K562 (cell line): ENCODE measurements at regions not wholly inside any gene's neighbourhood (a gene's known extent, or its start where the extent isn't known, plus 50 kb on each side); places are given as distances from the start of the nearest gene placed in this dataset.

ENCODE experiments used
- ATAC-seq: fragments of 200-7000 bp; cut with Tn5 transposase; 3 replicates; pipeline ENCODE4 v1.9.1; 2020; ENCODE audit warnings: moderate library complexity
- BruUV-seq: library from RNA; stranded (reverse); fragments of 400-500 nt; replicated peaks from 2 replicates; lab custom pipeline; 2021; lab: Mats Ljungman, UMichigan
- CTCF ChIA-PET: fragments of 300-600 bp; formaldehyde crosslinking; extraction: SDS; loops from one replicate; lab custom pipeline; 2021; ENCODE audit warnings: low intra/inter-chr PET ratio; lab: Yijun Ruan, JAX
- POLR2A ChIA-PET: fragments of 300-600, 350-650 bp; sonication (Branson Sonifier 250); formaldehyde crosslinking; extraction: SDS; loops from one replicate; lab custom pipeline; 2021; ENCODE audit warnings: antibody characterized with exemption, inconsistent platforms; lab: Yijun Ruan, JAX
- DNase-seq, 4 experiments: peaks; one replicate each; pipeline versions ENCODE4 v3.0.0 to v3.0.0-alpha.2; 2011 to 2018; ENCODE audit warnings: low spot score in 3 of 4, mixed read lengths in 3 of 4; ENCODE audit errors: extremely low read depth in 1 of 4
- FAIRE-seq: peaks from 2 replicates; lab custom pipeline; 2011; peaks lifted over from hg19 to GRCh38; lab: Jason Lieb, UNC
- H2AFZ ChIP-seq: 2 replicates; pipeline ENCODE4 v1.6.0; 2011; ENCODE audit warnings: low read depth, low read length, control low read depth, inconsistent platforms
- H3K27ac ChIP-seq: fragments of 200-600 bp; 3 replicates; pipeline ENCODE4 v1.8.0; 2011; ENCODE audit warnings: low read depth, mild to moderate bottlenecking, control low read depth, inconsistent platforms, low read length, moderate library complexity, mixed read lengths; ENCODE audit errors: extremely low read depth
- H3K27me3 ChIP-seq, 2 experiments: fragments of 300-600 bp in 1 of 2; 2 replicates in 1 of 2; 3 replicates in 1 of 2; pipeline versions ENCODE4 v1.6.0 to v1.8.0; 2011; ENCODE audit warnings: inconsistent platforms in 2 of 2, low read length in 2 of 2, mild to moderate bottlenecking in 1 of 2, mixed read lengths in 1 of 2, moderate library complexity in 1 of 2; ENCODE audit not compliant: control insufficient read depth in 2 of 2, insufficient read depth in 2 of 2
- H3K36me3 ChIP-seq: fragments of 300-600 bp; 3 replicates; pipeline ENCODE4 v1.8.0; 2011; ENCODE audit warnings: mild to moderate bottlenecking, low read length, inconsistent platforms; ENCODE audit not compliant: control insufficient read depth, insufficient read depth
- H3K4me1 ChIP-seq, 2 experiments: fragments of 200-600 bp in 1 of 2; replicated peaks in 1 of 2; 2 replicates in 1 of 2; 3 replicates in 1 of 2; pipeline versions ENCODE4 v1.5.1 to v1.8.0; 2011; ENCODE audit warnings: inconsistent platforms in 2 of 2, low read length in 2 of 2, mild to moderate bottlenecking in 1 of 2, mixed read lengths in 1 of 2, moderate library complexity in 1 of 2; ENCODE audit not compliant: control insufficient read depth in 2 of 2, insufficient read depth in 2 of 2
- H3K4me2 ChIP-seq: 2 replicates; pipeline ENCODE4 v1.6.1; 2011; ENCODE audit warnings: low read length, control low read depth, inconsistent platforms, mixed read lengths; ENCODE audit not compliant: insufficient read depth
- H3K4me3 ChIP-seq: fragments of 200-600 bp; sonication (generic), shearing (Covaris generic); 2 replicates; pipeline ENCODE4 v1.5.1; 2016; ENCODE audit warnings: control low read depth, inconsistent platforms
- H3K79me2 ChIP-seq: fragments of 200-600 bp; 3 replicates; pipeline ENCODE4 v1.8.0; 2011; ENCODE audit warnings: low read length, inconsistent platforms; ENCODE audit not compliant: control insufficient read depth, insufficient read depth
- H3K9ac ChIP-seq, 2 experiments: 2 replicates each; pipeline versions ENCODE4 v1.6.0 to v1.6.1; 2011; ENCODE audit warnings: low read depth in 2 of 2, low read length in 2 of 2, control low read depth in 1 of 2, inconsistent platforms in 1 of 2, mild to moderate bottlenecking in 1 of 2, mixed read lengths in 1 of 2; ENCODE audit not compliant: insufficient read depth in 1 of 2
- H3K9me1 ChIP-seq: one replicate; pipeline ENCODE4 v1.6.0; 2011; ENCODE audit warnings: inconsistent platforms, mild to moderate bottlenecking, low read length, moderate library complexity; ENCODE audit not compliant: control insufficient read depth, insufficient read depth
- H3K9me3 ChIP-seq: replicated peaks from 2 replicates; pipeline ENCODE4 v1.5.1; 2011; ENCODE audit warnings: low read depth, low read length, inconsistent platforms; ENCODE audit not compliant: control insufficient read depth, insufficient read depth
- H4K20me1 ChIP-seq: replicated peaks from 2 replicates; pipeline ENCODE4 v1.6.1; 2011; ENCODE audit warnings: low read length, inconsistent platforms, mixed read lengths; ENCODE audit not compliant: control insufficient read depth, insufficient read depth
- CHD7 ChIP-seq: fragments of 200-600 bp; sonication (generic); IDR thresholded peaks from one replicate; pipeline ENCODE4 v1.6.1; 2012; ENCODE audit warnings: mild to moderate bottlenecking, low read depth, low read length, inconsistent platforms
- CREB3L1 ChIP-seq: fragments of 450-650 bp; IDR thresholded peaks from 2 replicates; pipeline ENCODE4 v1.6.1; 2014; ENCODE audit warnings: low read depth, mild to moderate bottlenecking, moderate library complexity, borderline replicate concordance
- E2F3 ChIP-seq: fragments of 250-450 bp; sonication (Bioruptor Pico); IDR thresholded peaks from 2 replicates; pipeline ENCODE4 v1.4.0; 2020; ENCODE audit warnings: mild to moderate bottlenecking
- NR2F6 ChIP-seq: fragments of 450-650 bp; formaldehyde crosslinking; IDR thresholded peaks from 2 replicates; pipeline ENCODE4 v1.4.0; 2020; ENCODE audit warnings: mild to moderate bottlenecking
- SMAD3 ChIP-seq: fragments of 450-650 bp; formaldehyde crosslinking; conservative IDR thresholded peaks from 2 replicates; pipeline ENCODE4 v1.4.0; 2020; ENCODE audit warnings: mild to moderate bottlenecking
- ZNF551 ChIP-seq: fragments of 250-450 bp; sonication (Bioruptor Pico); IDR thresholded peaks from 2 replicates; pipeline ENCODE4 v1.5.0; 2021; ENCODE audit warnings: mild to moderate bottlenecking, moderate library complexity
- ZNF655 ChIP-seq: fragments of 250-450 bp; sonication (Bioruptor Pico); IDR thresholded peaks from 2 replicates; pipeline ENCODE4 v1.5.0; 2021
- WGBS: fragments of 100-300 bp; shearing (Covaris generic); methylation state at CpG from one replicate; pipeline ENCODE4 v1.1.6; 2016; ENCODE audit warnings: low coverage, mixed read lengths; ENCODE audit not compliant: insufficient coverage; ENCODE audit errors: missing lambda C conversion rate; 5-methylcytosine and 5-hydroxymethylcytosine counted together
- in situ Hi-C: fragments of 300-500 bp; cut with MboI; formaldehyde crosslinking; loops from 4 replicates; pipeline ENCODE4 v1.15.0; 2018; ENCODE audit warnings: inconsistent platforms, mixed read lengths
- intact Hi-C: fragments of 100-400 bp; cut with micrococcal nuclease; formaldehyde crosslinking; loops from 2 replicates; pipeline ENCODE4 v1.14.2; 2022

GRCh38 chr3:102248981-102249705, 185.7 kb upstream of the ZPLD1 start:
- in situ Hi-C loops, result no loop called here
- Histone ChIP-seq H3K9ac (no peak overlapping the region), H3K27ac (no peak overlapping the region), H3K36me3 (no peaks in the 10 kb centered on the region), H3K4me3 (no peak overlapping the region), H2AFZ (no peak overlapping the region), H3K9me3 (no peaks in the 10 kb centered on the region), H3K4me1 (no peaks in the 10 kb centered on the region), H3K4me2 (no peak overlapping the region), H3K27me3 (no peaks in the 10 kb centered on the region), H4K20me1 (no peaks in the 10 kb centered on the region), H3K79me2 (no peaks in the 10 kb centered on the region), H3K9me1 (no peaks in the 10 kb centered on the region)
- WGBS, result 0% methylated on average over 2 of the region's 2 CpGs
- ChIA-PET POLR2A (no interaction called here), CTCF (no interaction called here)
- FAIRE-seq, result no peak
- DNase-seq, result no peak
- intact Hi-C loops, result no loop called here
- no peak for ATAC-seq
- BruUV-seq, result no TSS peak
- TF ChIP-seq SMAD3 (no peak), CHD7 (no peak), CREB3L1 (no peak), NR2F6 (CRISPR knock-in tag) (no peak), ZNF551 (CRISPR knock-in tag) (no peak), ZNF655 (CRISPR knock-in tag) (no peak), E2F3 (CRISPR knock-in tag) (no peak)
